Mesodermal cell (in vitro differentiated cells): ENCODE measurements at regions not wholly inside any gene's neighbourhood (a gene's known extent, or its start where the extent isn't known, plus 50 kb on each side); places are given as distances from the start of the nearest gene placed in this dataset.

ENCODE experiments used
- H3K27ac ChIP-seq: 2 replicates; pipeline ENCODE4 v1.7.0; 2013; ENCODE audit warnings: mild to moderate bottlenecking, low read depth, low read length, moderate library complexity; ENCODE audit not compliant: severe bottlenecking
- H3K36me3 ChIP-seq: 2 replicates; pipeline ENCODE4 v1.7.1; 2013; ENCODE audit warnings: mild to moderate bottlenecking, low read length, moderate library complexity; ENCODE audit not compliant: control insufficient read depth, insufficient read depth
- H3K4me1 ChIP-seq: one replicate; pipeline ENCODE4 v1.7.1; 2013; ENCODE audit warnings: mild to moderate bottlenecking, low read length; ENCODE audit not compliant: insufficient read depth, control insufficient read depth, poor library complexity, severe bottlenecking
- H3K4me3 ChIP-seq: 2 replicates; pipeline ENCODE4 v1.7.0; 2013; ENCODE audit warnings: low read length, control low read depth, mild to moderate bottlenecking; ENCODE audit not compliant: insufficient read depth, poor library complexity, severe bottlenecking; ENCODE audit errors: extremely low read depth
- H3K9me3 ChIP-seq: 2 replicates; pipeline ENCODE4 v1.7.1; 2013; ENCODE audit warnings: mild to moderate bottlenecking, low read length, moderate library complexity; ENCODE audit not compliant: control insufficient read depth
- WGBS, 2 experiments: methylation state at CpG; one replicate each; pipeline ENCODE4 v1.1.5; 2013; ENCODE audit warnings: missing lambda C conversion rate in 2 of 2; ENCODE audit not compliant: insufficient coverage in 2 of 2; 5-methylcytosine and 5-hydroxymethylcytosine counted together

- H3K9me3 ChIP-seq, result no peaks in the 10 kb centered on the region
- H3K4me1 ChIP-seq, result peaks cover 42% of the 10 kb centered on the region
- peak overlapping the region; percentile 37 for H3K27ac ChIP-seq
- H3K36me3 ChIP-seq, result no peaks in the 10 kb centered on the region
- no peak overlapping the region for H3K4me3 ChIP-seq
Measured at GRCh38 chr3:111311126-111311525, 230.9 kb upstream of the CD96 start.

GRCh38 chr3:111311709-111312235 is 230.2 kb upstream of the CD96 start:
- no peaks in the 10 kb centered on the region for H3K36me3 ChIP-seq
- H3K27ac ChIP-seq, result peak overlapping the region; percentile 37
- no peaks in the 10 kb centered on the region for H3K9me3 ChIP-seq
- peaks cover 42% of the 10 kb centered on the region for H3K4me1 ChIP-seq
- WGBS, 2 experiments, result 84 to 96% methylated on average over 2 of the region's 2 CpGs
- H3K4me3 ChIP-seq, result no peak overlapping the region

DNA sequence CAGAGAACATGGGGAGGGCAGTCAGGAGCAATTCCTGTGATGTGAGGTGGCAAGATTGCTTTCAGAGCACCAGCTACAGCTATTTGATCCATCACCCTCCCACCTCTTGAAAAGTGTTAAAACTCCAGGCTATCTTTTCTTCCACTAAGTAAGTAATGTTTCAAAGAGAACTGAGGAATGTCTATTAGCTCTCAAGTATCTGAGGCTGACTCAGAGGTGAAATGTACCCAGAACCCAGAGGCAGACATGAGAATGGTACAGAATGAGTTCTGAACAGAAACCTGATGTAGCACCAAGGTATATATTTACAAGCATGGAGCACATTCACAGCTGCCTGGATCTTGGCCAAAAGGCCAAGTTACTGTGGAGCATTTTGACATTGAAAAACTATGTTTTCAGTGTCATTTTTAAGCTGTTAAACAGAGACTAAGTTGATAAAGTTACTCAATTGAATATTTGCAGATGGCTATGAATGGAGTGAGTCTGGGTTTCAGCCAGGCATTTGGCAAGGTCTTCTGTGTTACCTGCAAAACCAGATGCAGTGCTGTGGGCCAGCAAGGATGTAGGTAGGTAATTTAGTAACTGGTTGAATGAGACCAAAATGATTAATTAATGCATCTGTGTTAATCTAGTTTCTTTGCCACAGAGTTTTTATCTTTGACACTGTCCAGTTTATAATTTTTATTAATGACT is 227.7 kb upstream of the CD96 start:
- H3K27ac ChIP-seq, result peak overlapping the region; percentile 46
- no peaks in the 10 kb centered on the region for H3K9me3 ChIP-seq
- peaks cover 42% of the 10 kb centered on the region for H3K4me1 ChIP-seq
- no peaks in the 10 kb centered on the region for H3K36me3 ChIP-seq
- H3K4me3 ChIP-seq, result no peak overlapping the region

- H3K36me3 ChIP-seq, result no peaks in the 10 kb centered on the region
- H3K4me1 ChIP-seq, result peaks cover 42% of the 10 kb centered on the region
- H3K27ac ChIP-seq, result no peak overlapping the region
- H3K9me3 ChIP-seq, result no peaks in the 10 kb centered on the region
- no peak overlapping the region for H3K4me3 ChIP-seq
- 88 to 100% methylated on average over 2 to 4 of the region's 5 CpGs for WGBS, 2 experiments
Measured at GRCh38 chr3:111314898-111315297, 227.1 kb upstream of the CD96 start.

DNA sequence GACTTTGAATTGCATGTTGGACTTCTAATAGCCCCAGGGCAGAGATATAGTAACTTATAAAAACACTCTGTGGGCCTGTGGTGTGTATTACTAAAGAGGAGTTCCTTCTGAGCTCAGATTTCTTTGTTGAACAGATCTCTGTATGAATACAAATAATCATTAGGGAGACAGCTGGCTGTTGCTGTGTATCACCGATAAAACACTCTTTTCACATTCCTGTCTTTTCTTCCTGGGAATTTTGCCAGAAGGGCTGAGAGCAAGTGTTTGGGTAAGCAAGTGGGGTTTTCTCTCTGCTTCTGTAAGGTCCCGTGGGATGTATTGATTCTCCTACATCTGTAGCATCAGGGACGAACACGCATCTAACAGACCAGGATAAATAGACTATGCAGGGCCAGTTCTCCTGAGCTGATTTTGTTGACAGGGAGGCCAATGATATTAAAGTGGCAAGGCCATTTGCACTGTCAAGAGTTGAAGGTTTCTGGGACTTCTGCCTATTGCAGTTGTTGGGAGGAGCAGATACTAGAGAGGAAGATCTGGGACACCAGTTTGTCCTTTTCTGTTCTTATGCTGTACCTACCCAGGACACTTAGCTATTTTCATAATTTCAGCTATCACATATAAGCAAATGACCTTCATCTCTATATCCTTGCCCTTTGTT is 225.9 kb upstream of the CD96 start:
- Histone ChIP-seq H3K4me1 (peaks cover 44% of the 10 kb centered on the region), H3K4me3 (no peak overlapping the region), H3K27ac (no peak overlapping the region), H3K36me3 (no peaks in the 10 kb centered on the region), H3K9me3 (no peaks in the 10 kb centered on the region)
- WGBS, 2 experiments, result 100% methylated on average over 1 to 2 of the region's 4 CpGs

DNA sequence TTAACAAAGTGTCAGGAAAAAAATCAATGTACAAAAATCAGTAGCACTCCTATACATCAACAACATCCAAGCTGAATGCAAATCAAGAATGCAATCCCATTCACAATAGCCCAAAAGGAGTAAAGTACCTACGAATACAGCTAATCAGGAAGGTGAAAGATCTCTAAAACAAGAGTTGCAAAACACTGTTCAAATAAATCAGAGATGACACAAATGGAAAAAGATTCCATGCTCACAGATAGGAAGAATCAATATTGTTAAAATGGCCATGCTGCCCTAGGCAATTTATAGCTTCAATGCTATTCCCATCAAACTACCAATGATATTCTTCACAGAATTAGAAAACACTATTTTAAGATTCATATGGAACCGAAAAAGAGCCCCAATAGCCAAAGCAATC is 223.7 kb upstream of the CD96 start:
- Histone ChIP-seq H3K4me3 (no peak overlapping the region), H3K27ac (no peak overlapping the region), H3K4me1 (peaks cover 40% of the 10 kb centered on the region), H3K36me3 (no peaks in the 10 kb centered on the region), H3K9me3 (no peaks in the 10 kb centered on the region)
- no CpG with 5 or more reads among the region's 2 CpGs for WGBS, 2 experiments

DNA sequence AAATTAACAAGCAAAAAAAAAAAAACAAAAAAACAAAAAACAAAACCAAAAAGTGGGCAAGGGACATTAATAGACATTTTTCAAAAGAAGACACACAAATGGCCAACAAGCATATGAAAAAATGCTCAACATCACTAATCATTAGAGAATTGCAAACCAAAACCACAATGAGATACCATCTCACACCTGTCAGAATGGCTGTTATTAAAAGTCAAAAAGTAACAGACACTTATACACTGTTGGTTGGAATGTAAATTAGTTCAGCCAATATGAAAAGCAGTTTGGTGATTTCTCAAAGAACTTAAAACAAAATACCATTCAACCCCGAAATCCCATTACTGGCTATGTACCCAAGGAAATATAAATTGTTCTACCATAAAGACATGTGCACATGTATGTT is 222.4 kb upstream of the CD96 start:
- WGBS, 2 experiments, result 100% methylated on average over 1 of the region's 1 CpG; no CpG with 5 or more reads in 1 of the 2 experiments
- H3K36me3 ChIP-seq, result no peaks in the 10 kb centered on the region
- H3K4me1 ChIP-seq, result peaks cover 27% of the 10 kb centered on the region
- no peaks in the 10 kb centered on the region for H3K9me3 ChIP-seq
- H3K4me3 ChIP-seq, result no peak overlapping the region
- H3K27ac ChIP-seq, result no peak overlapping the region

GRCh38 chr3:111321786-111322185 is 220.2 kb upstream of the CD96 start:
- Histone ChIP-seq H3K36me3 (no peaks in the 10 kb centered on the region), H3K4me1 (peaks cover 25% of the 10 kb centered on the region), H3K9me3 (no peaks in the 10 kb centered on the region), H3K27ac (peak overlapping the region; percentile 55), H3K4me3 (no peak overlapping the region)
- WGBS, 2 experiments, result 71 to 86% methylated on average over 2 of the region's 4 CpGs

GRCh38 chr3:111323019-111323418 is 219.0 kb upstream of the CD96 start:
- H3K4me3 ChIP-seq, result no peak overlapping the region
- 98 to 100% methylated on average over 3 of the region's 3 CpGs for WGBS, 2 experiments
- H3K4me1 ChIP-seq, result peaks cover 25% of the 10 kb centered on the region
- H3K27ac ChIP-seq, result no peak overlapping the region
- no peaks in the 10 kb centered on the region for H3K9me3 ChIP-seq
- H3K36me3 ChIP-seq, result no peaks in the 10 kb centered on the region

DNA sequence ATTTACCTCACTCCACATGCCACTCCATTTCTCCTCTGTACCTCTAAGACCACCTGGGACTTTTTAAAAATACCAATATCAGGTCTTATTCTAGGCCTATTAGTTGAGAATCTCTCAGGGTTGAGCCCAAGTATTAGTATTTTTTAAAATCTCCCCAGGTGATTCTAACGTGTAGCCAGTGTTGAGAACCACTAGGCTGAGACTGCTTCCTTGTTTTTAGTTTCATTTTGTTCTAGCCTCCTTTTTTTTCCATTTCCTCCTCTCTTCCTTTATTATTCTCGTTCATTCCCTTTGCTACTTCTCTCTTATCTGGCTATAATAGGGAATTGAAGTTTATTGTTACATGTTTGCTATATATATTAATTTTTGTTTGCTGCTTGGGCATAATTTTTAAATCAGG is 217.8 kb upstream of the CD96 start:
- no peak overlapping the region for H3K4me3 ChIP-seq
- no peaks in the 10 kb centered on the region for H3K9me3 ChIP-seq
- peaks cover 25% of the 10 kb centered on the region for H3K4me1 ChIP-seq
- 100% methylated on average over 1 of the region's 2 CpGs; no CpG with 5 or more reads in 1 of the 2 experiments for WGBS, 2 experiments
- H3K27ac ChIP-seq, result no peak overlapping the region
- no peaks in the 10 kb centered on the region for H3K36me3 ChIP-seq

GRCh38 chr3:111324645-111325044 is 217.4 kb upstream of the CD96 start:
- Histone ChIP-seq H3K4me1 (peaks cover 25% of the 10 kb centered on the region), H3K27ac (no peak overlapping the region), H3K4me3 (no peak overlapping the region), H3K36me3 (no peaks in the 10 kb centered on the region), H3K9me3 (no peaks in the 10 kb centered on the region)
- 85 to 100% methylated on average over 1 of the region's 1 CpG for WGBS, 2 experiments
